CD4-positive, alpha-beta T cell treated with Interleukin-4 for 1 hour (primary cell): ENCODE measurements at regions not wholly inside any gene's neighbourhood (a gene's known extent, or its start where the extent isn't known, plus 50 kb on each side); places are given as distances from the start of the nearest gene placed in this dataset.

Source experiments
- DNase-seq, 2 donors: peaks; one replicate each; pipeline ENCODE4 v3.0.0-alpha.2; 2020 to 2022

GRCh38 chr12:106006382-106006781, 132.4 kb downstream of the NUAK1 start:
- no peak for DNase-seq

GRCh38 chr12:106006940-106007339, 131.8 kb downstream of the NUAK1 start:
- DNase-seq, result no peak

- DNase-seq, result no peak
Measured at GRCh38 chr12:106010741-106011140, 128.0 kb downstream of the NUAK1 start.
